ENCODE measurements at regions not wholly inside any gene's neighbourhood (a gene's known extent, or its start where the extent isn't known, plus 50 kb on each side); places are given as distances from the start of the nearest gene placed in this dataset.

DNA sequence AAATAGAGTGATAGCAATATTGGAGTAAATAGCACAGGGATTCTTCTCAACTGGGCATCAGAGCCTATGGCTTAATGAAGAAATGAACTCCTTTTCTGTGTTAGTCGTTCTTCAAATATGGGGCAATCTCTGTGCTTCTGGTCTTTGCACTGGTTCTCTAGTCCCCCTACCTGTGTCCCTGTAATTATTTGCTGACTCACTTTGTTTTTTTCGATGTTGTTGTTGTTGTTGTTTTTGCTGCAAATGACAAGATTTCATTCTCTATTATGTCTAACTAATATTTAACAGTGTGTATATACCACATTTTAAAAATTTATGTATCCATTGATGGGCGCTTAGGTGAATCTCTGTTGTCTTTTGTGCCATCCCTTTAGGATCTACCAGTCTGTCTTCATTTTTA is 2137.8 kb upstream of the TENM3 start:
- Histone ChIP-seq H3K27me3 (ENCODE audit: control insufficient read depth in 3 of 3, insufficient read depth in 3 of 3, low read length in 3 of 3) (no peaks in the 10 kb centered on the region), H3K9ac (ENCODE audit: low read depth in 1 of 3, low read length in 3 of 3) (no peak overlapping the region), H3K27ac (ENCODE audit: low read depth, low read length) (no peak overlapping the region), H3K4me1 (ENCODE audit: control insufficient read depth in 3 of 3, insufficient read depth in 3 of 3, low read length in 3 of 3) (no peaks in the 10 kb centered on the region), H3K4me3 (ENCODE audit: low read length in 3 of 3) (no peak overlapping the region), H3K36me3 (ENCODE audit: control insufficient read depth in 3 of 3, insufficient read depth in 3 of 3, low read length in 3 of 3) (no peaks in the 10 kb centered on the region), H3K9me3 (ENCODE audit: control insufficient read depth in 3 of 3, low read length in 3 of 3) (no peaks in the 10 kb centered on the region)

DNA sequence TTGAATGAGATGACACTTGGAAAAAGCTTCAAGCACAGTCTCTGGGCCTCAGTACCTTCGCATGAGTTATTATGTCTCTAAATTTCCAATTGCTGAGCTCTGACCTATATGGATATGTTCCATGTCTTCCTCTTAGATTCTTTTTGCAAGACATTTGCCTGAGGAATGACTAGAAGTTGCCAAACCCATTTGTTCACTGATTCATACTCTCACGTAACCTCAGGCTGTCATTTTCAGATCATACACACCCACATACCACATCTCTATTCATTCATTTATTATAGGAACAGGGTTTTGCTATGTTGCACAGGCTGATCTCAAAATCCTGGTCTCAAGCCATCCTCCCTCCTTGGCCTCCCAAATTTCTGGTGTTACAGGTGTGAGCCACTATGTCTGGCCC is 2137.1 kb upstream of the TENM3 start:
- no peaks in the 10 kb centered on the region for H3K27me3 ChIP-seq (ENCODE audit: control insufficient read depth in 3 of 3, insufficient read depth in 3 of 3, low read length in 3 of 3)
- no peaks in the 10 kb centered on the region for H3K9me3 ChIP-seq (ENCODE audit: control insufficient read depth in 3 of 3, low read length in 3 of 3)
- H3K9ac ChIP-seq (ENCODE audit: low read depth in 1 of 3, low read length in 3 of 3), result no peak overlapping the region
- H3K4me3 ChIP-seq (ENCODE audit: low read length in 3 of 3), result no peak overlapping the region
- H3K27ac ChIP-seq (ENCODE audit: low read depth, low read length), result no peak overlapping the region
- H3K36me3 ChIP-seq (ENCODE audit: control insufficient read depth in 3 of 3, insufficient read depth in 3 of 3, low read length in 3 of 3), result no peaks in the 10 kb centered on the region
- no peaks in the 10 kb centered on the region for H3K4me1 ChIP-seq (ENCODE audit: control insufficient read depth in 3 of 3, insufficient read depth in 3 of 3, low read length in 3 of 3)

DNA sequence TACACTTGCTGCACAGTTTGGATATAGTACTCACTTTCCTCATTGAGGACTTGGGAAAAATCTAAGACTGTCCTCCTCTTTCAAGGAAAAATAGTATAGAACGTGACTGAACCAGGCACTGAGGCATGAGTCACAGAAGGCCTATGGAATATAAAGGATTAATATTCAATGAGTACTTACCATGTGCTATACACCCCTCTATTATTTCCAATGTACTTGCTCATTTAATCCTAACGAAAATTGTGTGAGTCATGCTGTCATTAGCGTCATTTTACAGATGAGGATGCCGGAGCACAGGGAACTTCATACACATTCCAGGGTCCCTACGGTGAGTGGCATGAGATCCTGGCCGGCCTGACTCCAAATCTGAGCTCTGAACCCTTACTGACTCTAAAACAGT is 2136.2 kb upstream of the TENM3 start:
- Histone ChIP-seq H3K36me3 (ENCODE audit: control insufficient read depth in 3 of 3, insufficient read depth in 3 of 3, low read length in 3 of 3) (no peaks in the 10 kb centered on the region), H3K27me3 (ENCODE audit: control insufficient read depth in 3 of 3, insufficient read depth in 3 of 3, low read length in 3 of 3) (no peaks in the 10 kb centered on the region), H3K4me3 (ENCODE audit: low read length in 3 of 3) (no peak overlapping the region), H3K27ac (ENCODE audit: low read depth, low read length) (no peak overlapping the region), H3K9ac (ENCODE audit: low read depth in 1 of 3, low read length in 3 of 3) (no peak overlapping the region), H3K4me1 (ENCODE audit: control insufficient read depth in 3 of 3, insufficient read depth in 3 of 3, low read length in 3 of 3) (no peaks in the 10 kb centered on the region), H3K9me3 (ENCODE audit: control insufficient read depth in 3 of 3, low read length in 3 of 3) (no peaks in the 10 kb centered on the region)

DNA sequence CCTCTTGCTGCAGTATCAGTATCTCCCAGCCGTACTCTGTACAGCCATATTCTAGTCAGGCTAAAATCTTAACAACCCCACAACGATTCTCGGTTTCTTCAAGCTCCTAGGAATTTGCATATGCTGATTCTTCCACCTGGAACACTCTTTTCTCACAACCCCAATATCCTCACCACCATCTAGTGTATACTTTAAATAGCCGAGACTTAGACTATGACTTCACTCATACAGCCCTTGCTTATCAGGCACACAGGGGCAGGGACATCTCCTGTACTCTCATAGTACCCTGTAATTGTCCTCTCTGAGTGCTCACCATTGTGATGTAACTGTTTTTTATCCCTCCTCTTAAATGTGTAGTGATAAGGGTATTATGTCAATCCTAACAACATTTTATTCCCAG is 2126.4 kb upstream of the TENM3 start:
- Histone ChIP-seq H3K27ac (ENCODE audit: low read depth, low read length) (no peak overlapping the region), H3K27me3 (ENCODE audit: control insufficient read depth in 3 of 3, insufficient read depth in 3 of 3, low read length in 3 of 3) (no peaks in the 10 kb centered on the region), H3K4me1 (ENCODE audit: control insufficient read depth in 3 of 3, insufficient read depth in 3 of 3, low read length in 3 of 3) (no peaks in the 10 kb centered on the region), H3K9me3 (ENCODE audit: control insufficient read depth in 3 of 3, low read length in 3 of 3) (no peaks in the 10 kb centered on the region), H3K36me3 (ENCODE audit: control insufficient read depth in 3 of 3, insufficient read depth in 3 of 3, low read length in 3 of 3) (no peaks in the 10 kb centered on the region), H3K9ac (ENCODE audit: low read depth in 1 of 3, low read length in 3 of 3) (no peak overlapping the region), H3K4me3 (ENCODE audit: low read length in 3 of 3) (no peak overlapping the region)

DNA sequence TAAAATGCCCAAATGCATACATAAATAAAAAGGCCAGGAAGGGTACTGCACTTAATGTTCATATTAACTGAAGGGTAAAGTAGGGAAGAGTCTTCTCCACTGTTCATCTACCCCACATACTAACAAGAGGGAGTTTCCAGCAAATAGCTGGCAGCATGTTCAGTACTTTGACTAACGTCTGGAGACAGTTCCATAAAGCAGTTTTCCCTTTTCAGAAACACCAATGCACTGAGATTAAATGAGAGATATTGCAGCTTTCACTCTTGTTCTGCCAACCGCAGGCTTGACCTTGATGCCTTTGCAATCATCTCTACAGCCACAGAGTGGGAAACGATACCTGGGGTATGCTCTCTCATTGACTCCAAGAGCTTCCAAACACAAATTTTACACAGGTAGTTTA is 2123.1 kb upstream of the TENM3 start:
- Histone ChIP-seq H3K27me3 (ENCODE audit: control insufficient read depth in 3 of 3, insufficient read depth in 3 of 3, low read length in 3 of 3) (no peaks in the 10 kb centered on the region), H3K4me3 (ENCODE audit: low read length in 3 of 3) (no peak overlapping the region), H3K36me3 (ENCODE audit: control insufficient read depth in 3 of 3, insufficient read depth in 3 of 3, low read length in 3 of 3) (no peaks in the 10 kb centered on the region), H3K9me3 (ENCODE audit: control insufficient read depth in 3 of 3, low read length in 3 of 3) (no peaks in the 10 kb centered on the region), H3K4me1 (ENCODE audit: control insufficient read depth in 3 of 3, insufficient read depth in 3 of 3, low read length in 3 of 3) (no peaks in the 10 kb centered on the region), H3K9ac (ENCODE audit: low read depth in 1 of 3, low read length in 3 of 3) (no peak overlapping the region), H3K27ac (ENCODE audit: low read depth, low read length) (no peak overlapping the region)

DNA sequence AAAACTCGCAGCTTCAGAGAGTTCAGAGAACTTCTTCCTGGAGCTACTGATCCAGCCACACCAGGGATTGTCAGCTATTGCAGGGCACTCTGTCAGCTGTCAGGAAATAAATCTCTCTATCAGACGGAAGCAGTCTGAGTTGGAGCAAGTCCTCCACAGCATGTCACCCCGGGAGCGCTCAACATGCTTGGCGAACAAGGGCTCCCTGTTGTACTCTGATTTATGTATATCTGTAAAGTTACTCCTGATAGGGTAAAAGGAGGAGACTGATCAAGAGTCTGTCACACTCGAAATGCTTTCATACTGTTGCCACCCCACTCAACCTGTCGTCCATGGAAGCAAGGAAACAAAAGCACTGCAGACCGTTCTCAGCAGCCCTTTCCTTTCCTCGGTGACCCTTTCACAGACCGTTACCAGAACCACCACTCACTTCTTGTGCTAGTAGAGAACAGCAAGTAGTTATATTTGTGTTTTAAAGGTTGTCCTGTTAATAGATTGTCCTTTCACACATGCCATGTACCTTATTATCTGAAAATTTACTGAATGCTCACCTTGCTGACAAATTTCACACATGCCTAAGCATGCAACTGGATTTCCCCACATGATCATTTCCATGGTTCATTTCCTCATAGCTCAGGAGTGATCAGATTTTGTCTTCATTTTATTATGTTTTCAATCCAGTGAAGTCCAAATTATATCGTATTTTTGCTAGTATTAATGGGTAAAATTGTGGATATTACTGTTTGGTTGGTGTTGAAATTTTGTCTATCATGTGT is 2108.9 kb upstream of the TENM3 start:
- Histone ChIP-seq H3K4me3 (ENCODE audit: low read length in 3 of 3) (peak overlapping the region; percentile 39 to 52 (median 48)), H3K9ac (ENCODE audit: low read depth in 1 of 3, low read length in 3 of 3) (peak overlapping the region; percentile 25 to 69 (median 46)), H3K27ac (ENCODE audit: low read depth, low read length) (no peak overlapping the region), H3K27me3 (ENCODE audit: control insufficient read depth in 3 of 3, insufficient read depth in 3 of 3, low read length in 3 of 3) (no peaks in the 10 kb centered on the region), H3K36me3 (ENCODE audit: control insufficient read depth in 3 of 3, insufficient read depth in 3 of 3, low read length in 3 of 3) (no peaks in the 10 kb centered on the region), H3K9me3 (ENCODE audit: control insufficient read depth in 3 of 3, low read length in 3 of 3) (no peaks in the 10 kb centered on the region), H3K4me1 (ENCODE audit: control insufficient read depth in 3 of 3, insufficient read depth in 3 of 3, low read length in 3 of 3) (no peaks in the 10 kb centered on the region)

DNA sequence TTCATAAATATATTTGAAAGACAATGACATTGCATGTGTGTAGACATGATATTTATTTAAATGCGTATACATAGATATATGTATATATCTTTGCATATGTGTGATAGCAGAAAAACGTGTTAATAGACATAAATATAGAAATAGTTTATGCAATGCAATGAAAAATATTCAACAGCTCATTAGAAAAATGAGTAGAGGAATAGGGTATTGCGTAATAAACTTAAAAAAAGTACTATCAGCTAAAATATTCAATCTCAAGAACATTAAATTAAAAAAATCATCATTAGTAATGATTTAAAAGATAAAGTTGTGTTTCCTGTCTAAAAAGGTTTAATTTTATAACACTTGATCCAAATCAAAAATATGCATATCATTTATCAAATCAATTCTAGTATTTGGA is 2101.5 kb upstream of the TENM3 start:
- Histone ChIP-seq H3K4me1 (ENCODE audit: control insufficient read depth in 3 of 3, insufficient read depth in 3 of 3, low read length in 3 of 3) (no peaks in the 10 kb centered on the region), H3K36me3 (ENCODE audit: control insufficient read depth in 3 of 3, insufficient read depth in 3 of 3, low read length in 3 of 3) (no peaks in the 10 kb centered on the region), H3K27me3 (ENCODE audit: control insufficient read depth in 3 of 3, insufficient read depth in 3 of 3, low read length in 3 of 3) (no peaks in the 10 kb centered on the region), H3K4me3 (ENCODE audit: low read length in 3 of 3) (no peak overlapping the region), H3K9me3 (ENCODE audit: control insufficient read depth in 3 of 3, low read length in 3 of 3) (no peaks in the 10 kb centered on the region), H3K9ac (ENCODE audit: low read depth in 1 of 3, low read length in 3 of 3) (no peak overlapping the region), H3K27ac (ENCODE audit: low read depth, low read length) (no peak overlapping the region)

DNA sequence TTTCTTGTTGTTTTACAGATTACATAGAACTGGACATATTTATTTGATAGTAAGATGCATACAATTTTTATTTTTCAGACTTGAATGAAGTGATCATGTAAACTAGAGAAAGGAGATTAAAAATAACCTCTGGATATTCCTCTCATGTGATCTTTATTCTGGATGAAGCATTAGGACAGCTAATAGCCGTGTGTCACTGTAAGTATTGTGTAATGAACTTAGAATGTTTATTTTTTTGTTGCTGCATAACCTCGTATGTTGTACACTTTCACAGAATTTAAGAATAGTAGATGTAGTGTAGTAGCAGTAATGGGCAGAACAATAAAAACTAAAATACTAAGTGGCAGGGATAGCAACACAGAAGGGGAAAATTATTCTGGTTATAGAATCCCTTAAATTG is 2094.5 kb upstream of the TENM3 start:
- no peaks in the 10 kb centered on the region for H3K4me1 ChIP-seq (ENCODE audit: control insufficient read depth in 3 of 3, insufficient read depth in 3 of 3, low read length in 3 of 3)
- no peaks in the 10 kb centered on the region for H3K27me3 ChIP-seq (ENCODE audit: control insufficient read depth in 3 of 3, insufficient read depth in 3 of 3, low read length in 3 of 3)
- H3K36me3 ChIP-seq (ENCODE audit: control insufficient read depth in 3 of 3, insufficient read depth in 3 of 3, low read length in 3 of 3), result no peaks in the 10 kb centered on the region
- H3K9me3 ChIP-seq (ENCODE audit: control insufficient read depth in 3 of 3, low read length in 3 of 3), result no peaks in the 10 kb centered on the region
- H3K9ac ChIP-seq (ENCODE audit: low read depth in 1 of 3, low read length in 3 of 3), result no peak overlapping the region
- no peak overlapping the region for H3K27ac ChIP-seq (ENCODE audit: low read depth, low read length)
- H3K4me3 ChIP-seq (ENCODE audit: low read length in 3 of 3), result no peak overlapping the region

DNA sequence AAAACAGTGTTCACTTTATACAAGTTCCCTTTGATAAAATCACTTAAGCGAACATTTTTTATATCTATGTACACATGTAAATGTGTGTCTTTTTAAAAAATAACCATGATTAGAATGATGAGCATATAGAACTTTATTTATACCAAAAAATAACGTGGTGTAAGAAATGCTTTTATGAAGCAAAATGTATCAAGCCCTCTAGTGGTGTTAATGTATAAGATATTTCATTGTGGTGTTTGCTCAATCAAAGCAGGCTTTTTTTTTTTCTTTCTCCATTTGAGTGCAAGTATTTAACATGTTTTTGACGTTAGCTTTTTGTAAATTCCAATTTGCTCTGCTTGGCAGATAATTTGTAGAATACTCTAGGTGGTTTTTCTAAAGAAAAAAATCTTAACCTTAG is 2092.4 kb upstream of the TENM3 start:
- Histone ChIP-seq H3K9me3 (ENCODE audit: control insufficient read depth in 3 of 3, low read length in 3 of 3) (no peaks in the 10 kb centered on the region), H3K4me1 (ENCODE audit: control insufficient read depth in 3 of 3, insufficient read depth in 3 of 3, low read length in 3 of 3) (no peaks in the 10 kb centered on the region), H3K4me3 (ENCODE audit: low read length in 3 of 3) (no peak overlapping the region), H3K27ac (ENCODE audit: low read depth, low read length) (no peak overlapping the region), H3K27me3 (ENCODE audit: control insufficient read depth in 3 of 3, insufficient read depth in 3 of 3, low read length in 3 of 3) (no peaks in the 10 kb centered on the region), H3K9ac (ENCODE audit: low read depth in 1 of 3, low read length in 3 of 3) (no peak overlapping the region), H3K36me3 (ENCODE audit: control insufficient read depth in 3 of 3, insufficient read depth in 3 of 3, low read length in 3 of 3) (no peaks in the 10 kb centered on the region)

DNA sequence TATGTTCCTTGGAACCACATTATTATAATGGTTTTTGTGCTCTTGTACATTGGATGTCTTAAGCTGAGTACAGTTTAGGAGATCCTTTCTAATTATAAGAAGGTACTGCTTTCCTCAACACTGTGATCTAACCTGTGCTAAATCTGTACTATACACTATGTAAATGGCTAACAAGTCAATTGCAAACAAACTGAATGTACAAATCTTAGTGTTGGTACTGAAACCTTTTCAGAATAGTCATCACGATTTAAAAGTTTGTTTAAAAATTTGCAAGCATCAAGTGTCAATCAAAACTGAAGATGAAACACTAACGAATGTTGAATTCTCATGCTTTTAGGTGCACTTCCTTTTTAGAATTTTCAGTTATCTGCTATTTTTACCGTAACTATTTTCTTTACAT is 2090.4 kb upstream of the TENM3 start:
- Histone ChIP-seq H3K27me3 (ENCODE audit: control insufficient read depth in 3 of 3, insufficient read depth in 3 of 3, low read length in 3 of 3) (no peaks in the 10 kb centered on the region), H3K4me3 (ENCODE audit: low read length in 3 of 3) (no peak overlapping the region), H3K4me1 (ENCODE audit: control insufficient read depth in 3 of 3, insufficient read depth in 3 of 3, low read length in 3 of 3) (no peaks in the 10 kb centered on the region), H3K9ac (ENCODE audit: low read depth in 1 of 3, low read length in 3 of 3) (no peak overlapping the region), H3K36me3 (ENCODE audit: control insufficient read depth in 3 of 3, insufficient read depth in 3 of 3, low read length in 3 of 3) (no peaks in the 10 kb centered on the region), H3K9me3 (ENCODE audit: control insufficient read depth in 3 of 3, low read length in 3 of 3) (no peaks in the 10 kb centered on the region), H3K27ac (ENCODE audit: low read depth, low read length) (no peak overlapping the region)

Data from skeletal muscle tissue (tissue), 3 donors.